ENCODE measurements at regions not wholly inside any gene's neighbourhood (a gene's known extent, or its start where the extent isn't known, plus 50 kb on each side); places are given as distances from the start of the nearest gene placed in this dataset.
A peak's percentile ranks its signal among the peaks of the same experiment; 100 is the strongest.

DNA sequence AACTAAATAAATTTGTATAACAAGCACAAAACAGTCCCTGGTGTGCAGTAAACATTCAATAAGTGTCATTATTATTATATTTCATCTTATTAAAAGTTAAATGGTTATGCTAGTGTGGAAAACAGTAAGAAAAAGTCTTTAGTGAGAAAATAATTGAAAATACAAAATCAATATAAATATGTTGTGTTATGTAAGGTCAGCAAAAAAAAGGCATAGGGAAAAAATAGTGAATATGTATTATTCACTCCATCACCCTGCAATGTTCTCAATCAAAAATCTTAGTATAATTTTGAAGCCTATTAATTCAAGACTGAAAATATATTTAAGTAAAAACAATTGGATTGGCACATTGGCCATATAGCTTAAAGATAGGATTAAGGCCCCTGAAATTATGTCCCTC is 63.3 kb upstream of the KCNMB2 start:
- no peak overlapping the region for H3K27ac ChIP-seq
- H3K9me3 ChIP-seq (ENCODE audit: control insufficient read depth, low read length) = no peaks in the 10 kb centered on the region
- H3K4me3 ChIP-seq (ENCODE audit: low read depth, low read length) = no peak overlapping the region
- no peaks in the 10 kb centered on the region for H3K36me3 ChIP-seq (ENCODE audit: control insufficient read depth, insufficient read depth, low read length)
- no peaks in the 10 kb centered on the region for H3K27me3 ChIP-seq (ENCODE audit: control insufficient read depth, insufficient read depth, low read length)
- no peak overlapping the region for H3K4me2 ChIP-seq (ENCODE audit: low read length)
- peaks cover 5% of the 10 kb centered on the region for H3K4me1 ChIP-seq
- H2AFZ ChIP-seq = no peak overlapping the region
- H3K9ac ChIP-seq = no peak overlapping the region
- TF ChIP-seq, protein P1, sequence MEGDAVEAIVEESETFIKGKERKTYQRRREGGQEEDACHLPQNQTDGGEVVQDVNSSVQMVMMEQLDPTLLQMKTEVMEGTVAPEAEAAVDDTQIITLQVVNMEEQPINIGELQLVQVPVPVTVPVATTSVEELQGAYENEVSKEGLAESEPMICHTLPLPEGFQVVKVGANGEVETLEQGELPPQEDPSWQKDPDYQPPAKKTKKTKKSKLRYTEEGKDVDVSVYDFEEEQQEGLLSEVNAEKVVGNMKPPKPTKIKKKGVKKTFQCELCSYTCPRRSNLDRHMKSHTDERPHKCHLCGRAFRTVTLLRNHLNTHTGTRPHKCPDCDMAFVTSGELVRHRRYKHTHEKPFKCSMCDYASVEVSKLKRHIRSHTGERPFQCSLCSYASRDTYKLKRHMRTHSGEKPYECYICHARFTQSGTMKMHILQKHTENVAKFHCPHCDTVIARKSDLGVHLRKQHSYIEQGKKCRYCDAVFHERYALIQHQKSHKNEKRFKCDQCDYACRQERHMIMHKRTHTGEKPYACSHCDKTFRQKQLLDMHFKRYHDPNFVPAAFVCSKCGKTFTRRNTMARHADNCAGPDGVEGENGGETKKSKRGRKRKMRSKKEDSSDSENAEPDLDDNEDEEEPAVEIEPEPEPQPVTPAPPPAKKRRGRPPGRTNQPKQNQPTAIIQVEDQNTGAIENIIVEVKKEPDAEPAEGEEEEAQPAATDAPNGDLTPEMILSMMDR (IDR thresholded peaks at IDR 0.05) = no peak
- no peaks in the 10 kb centered on the region for H3K79me2 ChIP-seq

DNA sequence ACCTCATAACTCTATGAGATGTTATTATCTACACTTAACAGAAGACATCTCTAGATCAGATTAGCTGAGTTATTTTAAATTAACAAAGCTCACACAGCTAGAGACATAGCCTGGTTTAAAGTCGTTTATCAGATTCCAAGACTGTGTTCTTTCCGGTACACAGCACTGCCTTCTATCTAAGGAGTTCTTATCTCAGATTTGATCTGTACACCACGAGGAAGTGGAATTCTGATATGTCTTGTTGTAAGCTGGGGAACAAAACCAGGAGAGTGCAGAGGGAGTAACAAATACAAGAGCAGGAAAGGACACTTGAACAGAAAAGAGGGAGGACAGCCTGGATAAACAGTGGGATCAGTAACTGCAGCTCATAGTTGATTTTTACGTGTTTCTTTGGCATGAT is 61.7 kb upstream of the KCNMB2 start:
- no peaks in the 10 kb centered on the region for H3K36me3 ChIP-seq (ENCODE audit: control insufficient read depth, insufficient read depth, low read length)
- H3K4me2 ChIP-seq (ENCODE audit: low read length) = peak overlapping the region; percentile 26
- no peak overlapping the region for H3K9ac ChIP-seq
- H3K27me3 ChIP-seq (ENCODE audit: control insufficient read depth, insufficient read depth, low read length) = no peaks in the 10 kb centered on the region
- no peaks in the 10 kb centered on the region for H3K79me2 ChIP-seq
- H3K4me1 ChIP-seq = peaks cover 5% of the 10 kb centered on the region
- H3K27ac ChIP-seq = no peak overlapping the region
- no peak overlapping the region for H3K4me3 ChIP-seq (ENCODE audit: low read depth, low read length)
- no peaks in the 10 kb centered on the region for H3K9me3 ChIP-seq (ENCODE audit: control insufficient read depth, low read length)
- TF ChIP-seq, protein P1 (IDR thresholded peaks at IDR 0.05) = no peak
- no peak overlapping the region for H2AFZ ChIP-seq

DNA sequence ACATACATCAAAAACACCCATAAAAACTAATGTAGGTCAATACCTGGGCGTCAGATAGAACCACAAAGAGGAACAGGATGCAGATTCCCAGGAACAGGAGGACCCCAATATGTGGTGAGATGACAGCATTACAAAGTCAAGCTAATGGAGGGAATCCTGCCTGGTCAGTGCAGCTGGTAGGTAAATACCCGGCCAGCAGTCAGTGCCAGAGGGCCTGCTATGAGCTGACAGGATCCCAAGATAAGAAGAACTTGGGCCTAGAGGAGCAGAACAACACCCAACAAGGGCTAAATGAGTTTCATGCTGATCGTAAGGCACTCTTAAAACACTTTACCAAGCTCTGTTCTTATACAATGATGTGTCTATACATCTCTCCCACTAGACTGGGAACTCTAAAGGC is 61.2 kb upstream of the KCNMB2 start:
- Histone ChIP-seq H3K79me2 (no peaks in the 10 kb centered on the region), H2AFZ (no peak overlapping the region), H3K9me3 (ENCODE audit: control insufficient read depth, low read length) (no peaks in the 10 kb centered on the region), H3K27me3 (ENCODE audit: control insufficient read depth, insufficient read depth, low read length) (no peaks in the 10 kb centered on the region), H3K4me3 (ENCODE audit: low read depth, low read length) (no peak overlapping the region), H3K27ac (no peak overlapping the region), H3K4me2 (ENCODE audit: low read length) (no peak overlapping the region), H3K36me3 (ENCODE audit: control insufficient read depth, insufficient read depth, low read length) (no peaks in the 10 kb centered on the region), H3K4me1 (peaks cover 5% of the 10 kb centered on the region), H3K9ac (no peak overlapping the region)
- TF ChIP-seq, protein P1 (IDR thresholded peaks at IDR 0.05) = no peak

DNA sequence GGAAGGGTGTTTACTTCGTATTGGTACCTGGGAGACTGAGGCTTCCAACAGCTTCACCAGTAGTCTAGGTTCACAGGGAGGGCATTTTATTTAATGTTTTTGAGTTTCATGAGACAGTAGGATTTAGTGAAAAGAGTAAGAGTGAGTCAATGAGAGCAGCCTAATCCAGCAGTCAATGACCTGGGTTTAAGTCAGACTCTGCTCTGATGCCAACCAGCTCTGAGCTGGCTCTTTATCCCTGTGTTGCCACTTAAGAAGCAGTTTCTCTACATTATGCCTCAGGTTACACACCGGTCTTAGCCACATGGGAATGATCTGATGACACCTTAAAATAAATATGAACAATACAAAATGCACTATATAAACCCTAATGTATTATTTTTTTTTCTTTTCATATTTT is 59.4 kb upstream of the KCNMB2 start:
- H3K9ac ChIP-seq = no peak overlapping the region
- no peaks in the 10 kb centered on the region for H3K36me3 ChIP-seq (ENCODE audit: control insufficient read depth, insufficient read depth, low read length)
- H3K4me3 ChIP-seq (ENCODE audit: low read depth, low read length) = no peak overlapping the region
- no peak overlapping the region for H3K4me2 ChIP-seq (ENCODE audit: low read length)
- TF ChIP-seq, protein P1 (IDR thresholded peaks at IDR 0.05) = no peak
- no peaks in the 10 kb centered on the region for H3K79me2 ChIP-seq
- H3K27me3 ChIP-seq (ENCODE audit: control insufficient read depth, insufficient read depth, low read length) = no peaks in the 10 kb centered on the region
- peaks cover 5% of the 10 kb centered on the region for H3K4me1 ChIP-seq
- no peak overlapping the region for H2AFZ ChIP-seq
- no peaks in the 10 kb centered on the region for H3K9me3 ChIP-seq (ENCODE audit: control insufficient read depth, low read length)
- no peak overlapping the region for H3K27ac ChIP-seq

DNA sequence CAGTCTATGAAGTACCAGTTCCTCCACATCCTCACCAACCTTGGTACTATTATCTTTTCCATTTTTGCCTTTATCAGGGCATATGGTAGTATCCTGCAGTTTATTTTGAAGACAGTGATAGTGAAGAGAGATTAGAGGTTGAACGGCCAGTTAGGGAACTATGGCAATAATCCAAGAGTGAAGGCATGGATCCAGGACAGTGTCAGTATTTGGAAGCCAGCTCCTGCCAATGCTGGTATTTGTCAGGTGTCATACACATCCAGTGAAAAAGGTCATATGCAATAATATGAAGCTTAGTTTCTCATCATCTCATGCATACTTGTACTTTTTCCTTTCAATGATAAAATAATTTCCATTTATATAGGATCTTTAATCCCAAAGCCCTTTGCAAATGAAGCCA is 56.8 kb upstream of the KCNMB2 start:
- Histone ChIP-seq H3K27me3 (ENCODE audit: control insufficient read depth, insufficient read depth, low read length) (no peaks in the 10 kb centered on the region), H2AFZ (no peak overlapping the region), H3K27ac (no peak overlapping the region)

More for the DNA sequence above, 56.8 kb upstream of the KCNMB2 start:
- Histone ChIP-seq H3K4me3 (ENCODE audit: low read depth, low read length) (no peak overlapping the region), H3K9ac (no peak overlapping the region), H3K36me3 (ENCODE audit: control insufficient read depth, insufficient read depth, low read length) (no peaks in the 10 kb centered on the region), H3K79me2 (no peaks in the 10 kb centered on the region), H3K9me3 (ENCODE audit: control insufficient read depth, low read length) (no peaks in the 10 kb centered on the region), H3K4me2 (ENCODE audit: low read length) (no peak overlapping the region), H3K4me1 (peaks cover 4% of the 10 kb centered on the region)
- TF ChIP-seq, protein P1 (IDR thresholded peaks at IDR 0.05) = no peak
